ENCODE measurements at regions not wholly inside any gene's neighbourhood (a gene's known extent, or its start where the extent isn't known, plus 50 kb on each side); places are given as distances from the start of the nearest gene placed in this dataset.
"Not testable (repeated sequence)": the region's sequence is repeated elsewhere in the genome, so short reads cannot be mapped to it uniquely, and the experiment has no call there.

DNA sequence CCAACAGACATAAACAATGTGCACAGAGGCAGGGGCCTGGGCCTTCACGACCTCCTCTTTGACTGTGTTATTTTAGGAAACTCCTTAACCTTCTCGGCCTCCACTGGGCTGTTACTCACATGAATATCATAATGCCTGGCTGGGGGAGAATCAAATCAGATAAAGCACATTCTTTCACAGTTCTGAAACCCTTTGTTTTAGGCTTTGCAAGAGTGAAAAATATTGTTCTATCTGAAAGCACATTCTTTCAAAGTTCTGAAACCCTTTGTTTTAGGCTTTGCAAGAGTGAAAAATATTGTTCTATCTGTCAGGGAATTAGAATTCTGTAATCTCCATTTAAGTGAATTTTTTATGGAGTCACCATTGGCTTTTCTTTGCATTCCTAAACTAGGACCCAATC lies 50.7 kb upstream of the SYNDIG1 start:
- no peak for TF ChIP-seq EP300 (IDR thresholded peaks at IDR 0.05)
- no peak for TF ChIP-seq POLR2A (IDR thresholded peaks at IDR 0.05)
- TF ChIP-seq, protein P1, sequence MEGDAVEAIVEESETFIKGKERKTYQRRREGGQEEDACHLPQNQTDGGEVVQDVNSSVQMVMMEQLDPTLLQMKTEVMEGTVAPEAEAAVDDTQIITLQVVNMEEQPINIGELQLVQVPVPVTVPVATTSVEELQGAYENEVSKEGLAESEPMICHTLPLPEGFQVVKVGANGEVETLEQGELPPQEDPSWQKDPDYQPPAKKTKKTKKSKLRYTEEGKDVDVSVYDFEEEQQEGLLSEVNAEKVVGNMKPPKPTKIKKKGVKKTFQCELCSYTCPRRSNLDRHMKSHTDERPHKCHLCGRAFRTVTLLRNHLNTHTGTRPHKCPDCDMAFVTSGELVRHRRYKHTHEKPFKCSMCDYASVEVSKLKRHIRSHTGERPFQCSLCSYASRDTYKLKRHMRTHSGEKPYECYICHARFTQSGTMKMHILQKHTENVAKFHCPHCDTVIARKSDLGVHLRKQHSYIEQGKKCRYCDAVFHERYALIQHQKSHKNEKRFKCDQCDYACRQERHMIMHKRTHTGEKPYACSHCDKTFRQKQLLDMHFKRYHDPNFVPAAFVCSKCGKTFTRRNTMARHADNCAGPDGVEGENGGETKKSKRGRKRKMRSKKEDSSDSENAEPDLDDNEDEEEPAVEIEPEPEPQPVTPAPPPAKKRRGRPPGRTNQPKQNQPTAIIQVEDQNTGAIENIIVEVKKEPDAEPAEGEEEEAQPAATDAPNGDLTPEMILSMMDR (IDR thresholded peaks at IDR 0.05): no peak
- Histone ChIP-seq H3K4me3 (no peak overlapping the region), H3K36me3 (no peaks in the 10 kb centered on the region), H3K27ac (no peak overlapping the region), H3K27me3 (no peaks in the 10 kb centered on the region), H3K9me3 (peaks cover 0 to 32% (median 2%) of the 10 kb centered on the region in 4 donors), H3K4me1 (no peaks in the 10 kb centered on the region)
- no peak for DNase-seq (ENCODE audit: low spot score in 2 of 2)
- 15 to 19% methylated on average over 2 of the region's 2 CpGs for WGBS, 2 donors

DNA sequence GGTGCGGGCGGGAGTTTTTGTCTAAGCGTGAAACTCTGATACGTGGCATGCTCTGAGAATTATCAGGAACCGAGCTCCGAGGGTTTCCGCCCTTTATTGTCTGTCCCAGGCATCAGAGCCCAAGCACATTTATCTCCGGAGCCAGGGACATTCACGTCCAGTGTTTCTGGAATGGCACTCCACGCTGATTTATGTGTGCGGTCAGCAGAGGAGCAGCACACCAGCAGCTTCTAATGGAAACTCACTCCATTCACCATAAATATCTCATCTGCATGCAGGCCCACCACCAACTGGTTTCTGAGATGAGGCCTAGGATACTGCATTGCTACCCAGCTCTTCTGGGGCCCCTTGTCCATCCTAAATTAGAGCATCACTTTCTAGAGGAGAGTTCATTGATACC lies 51.9 kb upstream of the SYNDIG1 start:
- Histone ChIP-seq H3K27ac (no peak overlapping the region), H3K4me1 (no peaks in the 10 kb centered on the region), H3K9me3 (peaks cover 0 to 32% (median 2%) of the 10 kb centered on the region in 4 donors), H3K27me3 (no peaks in the 10 kb centered on the region), H3K36me3 (no peaks in the 10 kb centered on the region), H3K4me3 (no peak overlapping the region)
- no peak for DNase-seq (ENCODE audit: low spot score in 2 of 2)
- TF ChIP-seq, protein P1 (IDR thresholded peaks at IDR 0.05): no peak
- no peak for TF ChIP-seq EP300 (IDR thresholded peaks at IDR 0.05)
- TF ChIP-seq POLR2A (IDR thresholded peaks at IDR 0.05): no peak
- WGBS, 2 donors: 89% methylated on average over 11 of the region's 11 CpGs

DNA sequence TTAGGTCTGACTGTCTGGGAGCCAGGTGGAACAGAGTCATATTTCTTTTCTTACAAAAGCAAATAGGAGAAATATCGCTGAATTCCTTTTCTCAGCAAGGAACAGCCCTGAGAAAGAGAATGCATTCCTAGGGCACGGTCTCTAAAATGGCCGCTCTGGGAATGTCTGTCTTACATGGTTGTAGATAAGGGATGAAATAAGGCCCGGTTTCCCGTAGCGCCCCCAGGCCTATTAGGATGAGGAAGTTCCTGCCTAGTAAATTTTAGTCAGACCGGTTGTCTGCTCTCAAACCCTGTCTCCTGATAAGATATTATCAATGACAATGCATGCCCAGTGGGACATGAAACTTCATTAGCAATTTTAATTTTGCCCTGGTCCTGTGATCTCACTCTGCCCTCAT lies 54.0 kb upstream of the SYNDIG1 start:
- WGBS, 2 donors: 79 to 81% methylated on average over 7 of the region's 7 CpGs
- H3K4me3 ChIP-seq; DNase-seq (ENCODE audit: low spot score in 2 of 2); H3K27me3 ChIP-seq; H3K27ac ChIP-seq; H3K4me1 ChIP-seq; H3K36me3 ChIP-seq: not testable (repeated sequence)
- peaks cover 0 to 32% (median 2%) of the 10 kb centered on the region in 4 donors for H3K9me3 ChIP-seq

DNA sequence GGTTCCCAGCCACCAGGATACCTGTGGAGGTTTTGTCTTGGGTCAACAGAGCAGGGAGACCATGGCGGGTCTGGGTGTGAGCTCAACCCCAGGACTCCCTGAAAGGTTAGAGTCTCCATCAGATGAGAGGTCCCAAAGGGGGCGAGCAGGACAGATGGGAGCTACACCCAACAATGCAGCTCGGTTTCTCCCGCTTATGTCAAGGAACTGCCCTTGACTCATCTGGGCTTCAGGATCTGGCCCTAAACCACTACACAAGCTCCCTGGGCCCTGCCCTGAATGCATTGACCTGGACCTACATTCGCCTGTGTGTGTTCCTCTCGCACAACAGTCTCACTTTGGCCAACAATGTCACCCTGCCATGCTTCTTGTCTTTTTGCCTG lies 57.6 kb upstream of the SYNDIG1 start:
- H3K36me3 ChIP-seq: no peaks in the 10 kb centered on the region
- peaks cover 0 to 9% (median 0%) of the 10 kb centered on the region in 4 donors for H3K4me1 ChIP-seq
- TF ChIP-seq POLR2A (IDR thresholded peaks at IDR 0.05) (no peak), EP300 (IDR thresholded peaks at IDR 0.05) (no peak)
- TF ChIP-seq, protein P1 (IDR thresholded peaks at IDR 0.05): no peak
- no peak for DNase-seq (ENCODE audit: low spot score in 2 of 2)
- no peak overlapping the region for H3K27ac ChIP-seq
- no peaks in the 10 kb centered on the region for H3K27me3 ChIP-seq
- 90 to 94% methylated on average over 6 of the region's 6 CpGs for WGBS, 2 donors
- H3K9me3 ChIP-seq: peaks cover 0 to 29% (median 2%) of the 10 kb centered on the region in 4 donors
- H3K4me3 ChIP-seq: no peak overlapping the region

DNA sequence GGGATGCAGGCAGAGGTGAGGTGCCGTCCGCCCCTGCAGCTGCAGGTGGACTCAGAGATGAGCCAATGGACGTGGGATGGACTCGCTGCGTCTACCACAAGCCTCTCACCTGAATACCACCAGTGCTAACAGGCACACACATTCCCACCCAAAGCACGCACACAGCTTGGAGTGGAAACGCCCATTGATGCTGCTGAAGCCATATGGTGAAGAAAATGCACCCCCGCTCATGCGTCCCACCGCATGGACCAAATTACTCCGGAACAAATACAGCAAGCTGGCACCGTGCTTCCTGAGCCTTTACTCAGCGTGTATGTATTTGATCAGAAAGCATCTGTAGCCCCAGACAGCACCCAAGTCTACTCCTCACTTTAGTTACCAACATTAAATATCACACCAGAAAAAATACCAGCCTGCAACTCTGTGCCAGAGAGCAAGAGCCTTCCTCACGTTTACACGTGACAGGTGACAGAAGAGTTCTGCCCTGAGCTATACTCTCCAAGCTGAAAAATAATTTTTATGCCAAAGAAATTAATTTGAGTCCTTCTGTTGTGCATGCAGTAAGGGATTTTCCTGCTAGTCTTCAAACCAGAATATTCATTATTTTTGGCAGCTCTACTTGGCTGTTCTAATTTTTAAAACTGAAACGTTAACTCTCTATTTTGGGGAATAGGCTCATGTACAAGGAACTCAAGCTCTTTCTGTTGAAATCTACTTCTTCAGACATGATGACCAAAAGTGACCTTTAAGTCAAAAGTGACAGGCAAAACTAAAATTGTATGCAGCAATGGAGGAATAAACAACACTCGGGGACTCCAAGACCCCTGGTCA lies 58.2 kb upstream of the SYNDIG1 start:
- Histone ChIP-seq H3K9me3 (peaks cover 0 to 23% (median 2%) of the 10 kb centered on the region in 4 donors), H3K36me3 (no peaks in the 10 kb centered on the region), H3K4me3 (no peak overlapping the region), H3K27ac (no peak overlapping the region), H3K27me3 (no peaks in the 10 kb centered on the region), H3K4me1 (peaks cover 0 to 11% (median 0%) of the 10 kb centered on the region in 4 donors)
- no peak for DNase-seq (ENCODE audit: low spot score in 2 of 2)
- 78 to 84% methylated on average over 17 of the region's 17 CpGs for WGBS, 2 donors
- TF ChIP-seq EP300 (IDR thresholded peaks at IDR 0.05) (no peak), POLR2A (IDR thresholded peaks at IDR 0.05) (no peak)
- TF ChIP-seq, protein P1 (IDR thresholded peaks at IDR 0.05): no peak

Data from tibial nerve (tissue), 4 donors.